NCI-H187 (cell line): ENCODE measurements at regions not wholly inside any gene's neighbourhood (a gene's known extent, or its start where the extent isn't known, plus 50 kb on each side); places are given as distances from the start of the nearest gene placed in this dataset.

ENCODE experiments used
- DNase-seq, 2 experiments: peaks; one replicate each; lab custom pipeline; 2025; lab: John Stamatoyannopoulos, UW

GRCh38 chr18:65547046-65547445 is 203.8 kb upstream of the CDH7 start:
- DNase-seq: no peak

DNA sequence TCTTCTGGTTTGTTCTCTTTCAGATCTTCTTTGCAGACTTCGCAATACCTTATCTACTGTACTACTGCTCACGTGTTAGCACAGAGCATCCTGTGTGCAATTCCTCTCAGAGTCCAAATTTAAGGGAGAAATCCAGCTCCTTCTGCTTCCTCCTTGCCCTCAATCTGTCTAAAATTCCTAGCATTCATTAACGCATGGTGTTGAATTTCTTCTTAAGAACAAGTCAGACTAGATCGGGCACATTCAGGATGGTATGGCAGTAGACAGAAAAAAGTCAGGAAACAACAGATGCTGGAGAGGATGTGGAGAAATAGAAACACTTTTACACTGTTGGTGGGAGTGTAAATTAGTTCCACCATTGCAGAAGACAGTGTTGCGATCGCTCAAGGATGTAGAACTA is 206.1 kb upstream of the CDH7 start:
- DNase-seq: no peak

DNA sequence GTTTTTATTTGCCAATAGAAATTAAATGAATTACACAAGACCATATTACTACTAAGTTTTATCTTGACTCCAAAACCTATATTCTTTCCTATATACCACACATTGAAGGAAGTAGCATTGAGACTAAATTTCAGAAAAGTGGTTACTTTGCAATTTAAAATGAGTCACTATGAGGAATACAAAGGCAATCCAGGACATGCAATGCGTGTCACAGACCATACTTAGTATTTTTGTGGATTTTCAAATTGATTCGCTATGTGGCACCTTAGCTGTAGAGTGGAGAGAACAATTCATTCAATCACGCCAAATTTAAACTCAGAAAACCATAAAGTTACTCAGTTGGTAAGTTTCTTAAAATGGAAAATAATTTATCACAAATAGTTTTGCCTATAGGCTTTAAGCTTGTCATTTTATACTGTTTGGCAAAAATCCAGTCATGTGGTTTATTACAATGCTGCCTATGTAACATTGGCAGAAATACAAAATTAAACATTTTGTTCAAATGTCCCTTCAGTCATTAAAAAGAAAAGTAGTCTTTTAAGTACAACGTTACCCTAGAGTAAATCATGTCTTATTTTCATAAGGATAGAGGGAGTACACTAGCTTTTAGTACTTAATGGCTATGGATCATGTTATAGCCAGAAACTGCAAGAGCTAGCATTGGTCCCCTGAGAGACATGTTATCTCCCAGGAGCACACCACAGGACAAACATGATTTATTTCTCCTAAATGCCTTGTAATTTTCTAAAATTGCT is 222.8 kb upstream of the CDH7 start:
- no peak for DNase-seq

GRCh38 chr18:65526099-65526498 is 224.7 kb upstream of the CDH7 start:
- no peak for DNase-seq

GRCh38 chr18:65523461-65523860 is 227.4 kb upstream of the CDH7 start:
- DNase-seq: no peak

DNA sequence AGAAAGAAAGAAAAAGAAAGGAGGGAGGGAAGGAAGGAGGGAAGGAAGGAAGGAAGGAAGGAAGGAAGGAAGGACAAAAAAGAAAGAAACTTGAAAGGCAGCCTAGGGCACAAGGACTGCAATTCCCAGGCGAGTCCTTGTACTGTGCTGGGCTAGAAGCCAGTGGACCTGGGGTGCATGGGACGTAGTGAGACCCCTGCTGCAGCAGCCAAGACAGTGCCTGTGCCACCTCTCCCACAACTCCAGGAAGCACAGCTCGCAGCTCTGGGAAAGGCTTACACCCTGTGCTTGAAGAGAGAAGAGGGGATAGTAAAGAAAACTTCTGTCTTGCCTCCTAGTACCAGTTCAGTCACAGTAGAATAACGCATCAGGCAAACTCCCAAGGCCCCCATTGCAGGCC is 227.9 kb upstream of the CDH7 start:
- DNase-seq: no peak

GRCh38 chr18:65516209-65516608 is 234.6 kb upstream of the CDH7 start:
- DNase-seq: no peak

DNA sequence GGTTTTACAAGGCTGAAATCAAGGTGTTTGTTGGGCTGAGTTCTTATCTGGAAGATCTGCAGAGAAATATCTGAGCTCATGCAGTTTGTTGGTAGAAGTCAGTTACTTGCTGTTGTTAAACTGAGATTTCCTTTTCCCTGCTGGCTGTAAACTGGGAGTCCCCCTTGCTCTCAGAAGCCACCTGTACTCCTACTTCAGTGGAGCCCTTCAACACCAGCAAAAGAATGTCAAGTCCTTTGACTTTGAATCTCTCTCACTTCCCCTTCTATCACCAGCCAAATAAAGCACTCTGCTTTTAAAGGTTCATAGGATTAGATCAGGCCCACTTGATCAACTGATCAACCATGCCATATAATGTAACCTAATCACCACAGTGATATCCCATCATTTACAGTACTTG is 252.2 kb upstream of the CDH7 start:
- no peak for DNase-seq

- peak in 1 of 2 experiments; percentile 11 for DNase-seq
Observed at GRCh38 chr18:65487569-65487968, 263.2 kb upstream of the CDH7 start.

DNA sequence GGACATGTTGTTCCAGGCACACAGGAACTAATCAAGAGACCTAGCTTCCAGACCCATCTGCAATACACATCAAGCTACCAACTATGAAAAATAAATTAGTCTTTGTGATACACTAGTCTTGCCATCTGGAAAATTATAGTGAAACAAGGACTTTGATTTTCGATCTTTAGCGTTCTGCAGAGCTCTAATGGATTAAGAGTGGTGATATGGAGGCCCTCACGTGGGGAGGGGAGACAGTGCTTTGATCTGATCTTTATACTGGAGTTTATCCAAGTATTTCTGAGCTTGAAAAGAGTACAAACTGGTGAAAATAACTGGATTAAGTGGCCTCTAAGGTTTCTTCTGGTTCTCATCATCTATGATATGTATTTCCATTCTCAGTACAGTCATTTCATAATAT is 273.4 kb upstream of the CDH7 start:
- no peak for DNase-seq

- no peak for DNase-seq
Observed at GRCh38 chr18:65468881-65469280, 281.9 kb upstream of the CDH7 start.

- DNase-seq: no peak
Observed at GRCh38 chr18:65464361-65464760, 286.5 kb upstream of the CDH7 start.

DNA sequence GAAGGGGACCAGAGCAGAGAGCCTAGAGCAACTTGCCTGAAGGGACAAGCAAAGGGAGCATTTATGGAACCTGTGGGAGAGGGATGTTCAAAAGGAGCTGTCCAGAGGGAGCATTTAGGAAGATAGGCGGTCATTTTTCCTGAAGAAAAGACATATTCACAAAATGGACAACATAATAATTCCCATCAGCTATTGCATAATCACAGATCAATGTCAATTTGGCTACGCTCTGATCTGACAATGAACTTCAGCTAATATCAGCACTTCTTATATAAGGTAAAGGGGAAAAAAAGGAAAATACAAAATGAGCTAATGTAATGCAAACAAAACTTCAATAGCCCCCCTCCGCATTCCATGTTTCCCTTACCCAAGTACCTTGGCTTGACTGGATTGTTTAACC is 291.1 kb upstream of the CDH7 start:
- DNase-seq: no peak

- no peak for DNase-seq
Observed at GRCh38 chr18:65458871-65459270, 291.9 kb upstream of the CDH7 start.

GRCh38 chr18:65439188-65439587 is 311.6 kb upstream of the CDH7 start:
- no peak for DNase-seq

DNA sequence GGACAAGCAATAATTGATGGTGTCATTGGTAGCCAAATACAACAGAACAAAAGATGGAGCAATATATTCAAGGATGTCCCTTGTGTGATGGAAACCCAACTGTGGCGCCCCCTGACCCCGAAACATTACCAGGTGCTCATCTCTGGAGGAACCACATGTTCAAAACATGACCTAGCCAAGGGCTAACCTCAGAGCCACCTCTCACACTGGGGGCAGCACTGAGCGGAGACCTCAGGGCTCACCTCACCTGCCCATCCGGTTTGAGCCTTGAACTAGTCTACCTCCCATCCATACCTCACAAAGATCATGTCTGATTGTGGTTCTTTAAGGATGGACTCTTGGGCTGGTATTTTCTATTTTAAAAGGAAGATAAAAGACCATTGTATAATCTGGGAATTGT is 314.4 kb upstream of the CDH7 start:
- no peak for DNase-seq

GRCh38 chr18:65435534-65435933 is 315.3 kb upstream of the CDH7 start:
- DNase-seq: no peak

DNA sequence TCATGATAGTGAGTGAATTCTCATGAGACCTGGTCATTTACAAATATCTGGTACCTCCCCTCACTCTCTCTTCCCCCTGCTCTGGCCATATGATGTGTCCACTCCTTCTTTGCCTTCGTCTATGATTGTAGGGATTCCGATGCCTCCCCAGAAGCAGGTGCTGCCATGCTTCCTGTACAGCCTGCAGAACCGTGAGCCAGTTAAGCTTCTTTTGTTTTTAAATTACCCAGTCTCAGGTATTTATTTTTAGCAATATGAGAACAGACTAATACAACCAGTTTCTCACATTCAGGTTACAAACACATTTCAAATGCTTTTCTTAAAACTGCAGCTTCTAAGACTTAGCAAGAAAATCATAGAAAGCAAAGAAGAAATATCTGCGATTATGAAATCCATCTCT is 321.2 kb upstream of the CDH7 start:
- no peak for DNase-seq

GRCh38 chr18:65425366-65425765 is 325.4 kb upstream of the CDH7 start:
- DNase-seq: no peak

DNA sequence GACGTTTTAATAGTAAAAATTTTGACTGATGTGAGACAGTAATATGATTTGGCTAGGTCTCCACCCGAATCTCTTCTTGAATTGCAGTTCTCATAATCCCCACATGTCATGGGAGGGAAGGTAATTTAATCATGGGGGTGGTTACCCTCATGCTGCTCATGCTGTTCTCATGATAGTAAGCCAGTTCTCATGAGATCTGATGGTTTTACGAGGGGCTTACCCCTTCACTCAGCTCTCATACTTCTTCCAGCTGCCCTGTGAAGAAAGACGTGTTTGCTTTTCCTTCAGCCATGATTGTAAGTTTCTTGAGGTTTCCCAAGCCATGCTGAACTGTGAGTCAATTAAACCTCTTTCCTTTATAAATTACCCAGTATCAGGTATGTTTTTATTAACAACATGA is 327.0 kb upstream of the CDH7 start:
- no peak for DNase-seq

GRCh38 chr18:65422544-65423136 is 328.2 kb upstream of the CDH7 start:
- no peak for DNase-seq

DNA sequence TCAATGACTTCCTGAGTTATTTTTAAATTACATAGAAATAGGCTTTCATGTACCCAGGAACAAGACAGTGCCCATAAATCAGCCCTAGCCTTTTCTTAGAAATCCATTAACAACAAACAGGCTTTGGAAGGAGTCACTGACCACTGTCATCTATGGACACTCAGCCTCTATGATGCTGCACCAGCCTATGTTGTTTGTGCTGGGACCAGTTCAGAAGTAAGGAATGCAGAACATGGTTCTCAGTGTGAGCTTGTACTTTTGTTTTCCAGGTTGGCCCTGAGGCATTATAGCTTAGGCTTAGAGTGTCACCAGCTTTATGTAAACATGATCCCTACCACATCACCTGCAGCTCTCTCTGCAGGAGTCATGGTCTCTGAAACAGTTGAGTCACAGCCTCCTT is 335.7 kb upstream of the CDH7 start:
- DNase-seq: no peak

DNA sequence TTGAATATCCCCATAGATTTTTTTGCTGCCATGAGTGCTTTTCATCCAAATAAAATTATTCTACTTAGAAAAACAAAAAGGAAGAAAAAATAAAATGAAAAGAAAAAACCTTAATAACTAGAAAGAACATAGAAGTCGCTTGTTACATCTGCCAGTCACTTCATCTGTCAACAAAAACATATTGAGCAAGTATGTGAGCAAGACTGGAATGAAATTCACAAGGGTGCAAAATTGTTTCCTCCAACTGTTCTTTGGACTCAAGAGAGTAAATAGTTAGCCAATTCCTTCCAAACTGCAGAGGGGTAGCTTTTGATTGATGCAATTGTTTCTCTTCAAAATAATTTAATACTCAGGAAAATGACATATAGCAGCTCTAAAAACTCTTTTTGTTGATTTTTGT is 336.3 kb upstream of the CDH7 start:
- DNase-seq: no peak

DNA sequence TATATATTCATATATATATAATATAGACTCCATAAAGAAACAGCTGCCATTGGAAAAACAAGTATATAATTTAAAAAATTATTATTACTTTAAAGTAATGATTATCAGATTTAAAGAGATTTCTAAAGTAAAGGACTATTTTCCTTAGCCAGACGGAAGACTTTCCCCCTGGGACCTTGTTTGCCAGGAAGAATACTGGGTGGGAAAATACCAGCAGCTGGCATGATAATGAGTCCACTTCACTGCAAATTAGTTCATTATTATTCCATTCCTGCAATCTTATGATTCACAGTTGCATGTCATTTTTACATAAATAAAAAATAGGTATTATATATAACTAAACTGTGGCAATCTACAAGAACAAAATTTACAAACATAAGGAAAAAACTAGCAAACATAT is 339.8 kb upstream of the CDH7 start:
- DNase-seq: no peak
